ENCODE measurements at regions not wholly inside any gene's neighbourhood (a gene's known extent, or its start where the extent isn't known, plus 50 kb on each side); places are given as distances from the start of the nearest gene placed in this dataset.

DNA sequence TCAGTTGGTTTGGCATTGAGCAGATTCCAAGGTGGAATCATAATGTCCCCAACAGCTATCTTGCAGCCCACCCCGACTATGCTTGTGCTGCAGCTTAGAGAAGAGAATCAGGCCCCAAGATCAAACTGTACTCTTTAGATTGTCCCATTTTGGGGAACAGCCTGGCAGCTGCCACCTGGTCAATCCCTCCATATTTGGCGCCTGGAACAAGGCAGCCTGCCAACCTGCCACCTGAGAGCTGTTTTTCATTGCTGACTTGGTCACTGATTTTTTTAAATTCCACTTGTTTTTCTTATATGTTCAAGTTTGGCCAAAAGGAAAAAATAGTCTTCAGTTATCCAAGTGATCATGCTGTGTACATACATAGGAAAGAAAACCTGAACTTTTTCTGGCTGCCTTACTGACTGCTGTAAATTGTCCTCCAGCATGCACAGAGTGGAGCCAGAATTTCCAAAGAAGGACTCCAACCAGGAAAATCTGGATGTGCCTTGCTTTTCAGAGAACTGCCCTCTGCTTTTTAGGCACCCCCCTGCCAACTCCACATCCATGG, 504.2 kb downstream of the ENC1 start:
- TF ChIP-seq POLR2A (IDR thresholded peaks at IDR 0.05) (no peak), EP300 (IDR thresholded peaks at IDR 0.05) (no peak)
- TF ChIP-seq, protein P1, sequence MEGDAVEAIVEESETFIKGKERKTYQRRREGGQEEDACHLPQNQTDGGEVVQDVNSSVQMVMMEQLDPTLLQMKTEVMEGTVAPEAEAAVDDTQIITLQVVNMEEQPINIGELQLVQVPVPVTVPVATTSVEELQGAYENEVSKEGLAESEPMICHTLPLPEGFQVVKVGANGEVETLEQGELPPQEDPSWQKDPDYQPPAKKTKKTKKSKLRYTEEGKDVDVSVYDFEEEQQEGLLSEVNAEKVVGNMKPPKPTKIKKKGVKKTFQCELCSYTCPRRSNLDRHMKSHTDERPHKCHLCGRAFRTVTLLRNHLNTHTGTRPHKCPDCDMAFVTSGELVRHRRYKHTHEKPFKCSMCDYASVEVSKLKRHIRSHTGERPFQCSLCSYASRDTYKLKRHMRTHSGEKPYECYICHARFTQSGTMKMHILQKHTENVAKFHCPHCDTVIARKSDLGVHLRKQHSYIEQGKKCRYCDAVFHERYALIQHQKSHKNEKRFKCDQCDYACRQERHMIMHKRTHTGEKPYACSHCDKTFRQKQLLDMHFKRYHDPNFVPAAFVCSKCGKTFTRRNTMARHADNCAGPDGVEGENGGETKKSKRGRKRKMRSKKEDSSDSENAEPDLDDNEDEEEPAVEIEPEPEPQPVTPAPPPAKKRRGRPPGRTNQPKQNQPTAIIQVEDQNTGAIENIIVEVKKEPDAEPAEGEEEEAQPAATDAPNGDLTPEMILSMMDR (IDR thresholded peaks at IDR 0.05) = no peak
- Histone ChIP-seq H3K27ac (no peak overlapping the region), H3K27me3 (no peaks in the 10 kb centered on the region), H3K4me3 (no peak overlapping the region), H3K9me3 (no peaks in the 10 kb centered on the region), H3K36me3 (no peaks in the 10 kb centered on the region), H3K4me1 (ENCODE audit: insufficient read depth) (no peaks in the 10 kb centered on the region)
- DNase-seq = no peak
- 85 to 96% (median 93%) methylated on average over 2 of the region's 2 CpGs for WGBS, 3 donors
- intact Hi-C loops (cut with DNase I) = no loop called here

DNA sequence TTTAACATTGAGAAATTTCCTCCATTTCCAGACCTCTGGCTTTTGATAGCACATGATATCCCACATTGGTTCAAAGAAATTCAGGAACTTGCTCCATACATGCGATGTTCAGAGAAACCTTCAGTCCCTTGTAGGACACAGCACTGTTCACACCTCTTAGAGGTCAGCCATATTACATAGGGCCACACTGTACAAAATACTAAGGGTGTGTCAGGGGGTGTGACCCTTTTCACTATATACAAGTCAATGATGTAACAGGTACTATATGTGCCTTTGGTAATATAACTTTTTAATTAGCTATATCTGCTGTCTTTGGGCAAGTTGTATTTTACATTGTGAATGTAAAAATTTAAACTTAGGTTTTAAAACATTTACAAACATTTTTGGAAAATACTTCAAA, 505.5 kb downstream of the ENC1 start:
- no peak overlapping the region for H3K27ac ChIP-seq
- no peak for DNase-seq
- H3K36me3 ChIP-seq = no peaks in the 10 kb centered on the region
- H3K4me3 ChIP-seq = no peak overlapping the region
- intact Hi-C loops (cut with DNase I) = no loop called here
- 88 to 100% (median 98%) methylated on average over 1 of the region's 1 CpG for WGBS, 3 donors
- no peaks in the 10 kb centered on the region for H3K9me3 ChIP-seq
- no peaks in the 10 kb centered on the region for H3K4me1 ChIP-seq (ENCODE audit: insufficient read depth)
- TF ChIP-seq, protein P1 (IDR thresholded peaks at IDR 0.05) = no peak
- no peak for TF ChIP-seq EP300 (IDR thresholded peaks at IDR 0.05)
- no peak for TF ChIP-seq POLR2A (IDR thresholded peaks at IDR 0.05)
- H3K27me3 ChIP-seq = no peaks in the 10 kb centered on the region

GRCh38 chr5:74132485-74132884, 506.5 kb downstream of the ARHGEF28 start:
- WGBS, 3 donors = 96 to 98% (median 97%) methylated on average over 4 of the region's 4 CpGs
- DNase-seq = no peak
- intact Hi-C loops (cut with DNase I) = no loop called here
- no peaks in the 10 kb centered on the region for H3K9me3 ChIP-seq
- no peak overlapping the region for H3K4me3 ChIP-seq
- peaks cover 4% of the 10 kb centered on the region for H3K4me1 ChIP-seq (ENCODE audit: insufficient read depth)
- no peaks in the 10 kb centered on the region for H3K27me3 ChIP-seq
- TF ChIP-seq EP300 (IDR thresholded peaks at IDR 0.05) (no peak), POLR2A (IDR thresholded peaks at IDR 0.05) (no peak)
- TF ChIP-seq, protein P1 (IDR thresholded peaks at IDR 0.05) = no peak
- no peaks in the 10 kb centered on the region for H3K36me3 ChIP-seq
- no peak overlapping the region for H3K27ac ChIP-seq

DNA sequence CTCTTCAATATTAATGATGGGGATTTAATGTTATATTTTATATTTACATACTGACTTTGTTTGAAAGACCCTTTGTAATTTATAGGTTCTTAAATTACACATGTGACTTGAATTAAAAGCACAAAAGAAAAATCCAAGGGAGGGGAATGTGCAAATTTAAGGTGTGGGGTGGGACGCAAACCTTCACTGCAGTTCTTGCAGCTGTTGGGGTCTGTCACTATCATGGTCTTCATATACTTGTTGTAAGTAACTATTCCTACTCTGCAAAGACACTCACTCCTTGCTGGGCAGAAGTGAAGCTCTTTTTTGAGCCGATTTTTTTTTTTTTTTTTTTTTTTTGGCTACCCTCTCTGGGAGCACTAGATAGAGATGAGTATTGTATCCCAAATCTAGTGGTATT, 505.3 kb downstream of the ARHGEF28 start:
- Histone ChIP-seq H3K36me3 (no peaks in the 10 kb centered on the region), H3K4me3 (no peak overlapping the region), H3K27ac (no peak overlapping the region), H3K9me3 (no peaks in the 10 kb centered on the region), H3K4me1 (ENCODE audit: insufficient read depth) (peaks cover 6% of the 10 kb centered on the region), H3K27me3 (no peaks in the 10 kb centered on the region)
- TF ChIP-seq EP300 (IDR thresholded peaks at IDR 0.05) = no peak
- TF ChIP-seq, protein P1 (IDR thresholded peaks at IDR 0.05) = no peak
- no peak for TF ChIP-seq POLR2A (IDR thresholded peaks at IDR 0.05)
- no peak for DNase-seq
- WGBS, 3 donors = 92 to 93% (median 92%) methylated on average over 2 of the region's 2 CpGs
- intact Hi-C loops (cut with DNase I) = no loop called here

Measured in ovary (tissue), 7 donors.